ENCODE measurements at regions not wholly inside any gene's neighbourhood (a gene's known extent, or its start where the extent isn't known, plus 50 kb on each side); places are given as distances from the start of the nearest gene placed in this dataset.
"Not testable (repeated sequence)": the region's sequence is repeated elsewhere in the genome, so short reads cannot be mapped to it uniquely, and the experiment has no call there.

DNA sequence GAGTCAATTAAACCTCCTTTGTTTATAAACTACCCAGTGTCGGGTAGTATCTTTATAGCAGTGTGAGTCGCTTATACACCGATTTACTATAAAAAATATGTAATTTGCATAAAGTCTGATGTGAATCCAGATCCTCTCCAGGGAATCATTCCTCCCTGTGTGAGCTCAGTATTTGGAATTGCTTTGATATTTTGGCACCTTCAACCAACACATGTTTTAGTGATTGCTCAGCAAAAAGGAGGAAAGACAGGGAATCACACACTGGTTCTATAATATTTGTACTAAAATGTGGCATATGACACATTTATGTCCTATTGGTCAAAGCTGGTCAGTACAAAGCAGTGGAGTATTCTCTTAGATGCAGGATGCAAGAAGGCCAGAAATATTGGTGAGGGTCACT, 703.9 kb upstream of the ATXN7L3B start:
- Mint-ChIP-seq H3K9me3 (peaks cover 4% of the 10 kb centered on the region), H3K36me3 (ENCODE audit: low read depth) (no peaks in the 10 kb centered on the region), H3K27ac (no peak overlapping the region), H3K4me3 (no peak overlapping the region), H3K27me3 (no peaks in the 10 kb centered on the region), H3K4me1 (no peaks in the 10 kb centered on the region)
- no peak for ATAC-seq (replicated peaks)

DNA sequence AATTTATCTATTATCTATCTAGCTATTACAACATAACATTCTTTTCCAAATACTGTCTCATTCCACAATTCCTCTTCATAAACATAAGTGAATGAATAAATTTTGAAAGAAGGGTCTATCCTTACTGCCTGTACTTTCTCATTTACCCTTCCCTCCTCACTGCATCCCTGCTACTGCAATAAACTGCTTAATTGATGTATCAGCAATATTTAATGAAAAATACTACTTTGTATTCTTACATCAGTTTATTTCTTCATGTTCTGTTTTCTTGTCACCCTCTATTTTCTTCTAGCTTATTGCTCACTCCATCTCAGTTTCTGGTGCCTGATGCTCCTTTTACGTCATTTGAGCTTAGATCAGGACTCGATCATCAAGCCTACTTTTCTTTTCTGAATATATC, 695.7 kb upstream of the ATXN7L3B start:
- Mint-ChIP-seq H3K27me3 (no peaks in the 10 kb centered on the region), H3K4me1 (no peaks in the 10 kb centered on the region), H3K36me3 (ENCODE audit: low read depth) (no peaks in the 10 kb centered on the region), H3K9me3 (no peaks in the 10 kb centered on the region), H3K27ac (no peak overlapping the region), H3K4me3 (no peak overlapping the region)
- ATAC-seq (replicated peaks), result no peak

DNA sequence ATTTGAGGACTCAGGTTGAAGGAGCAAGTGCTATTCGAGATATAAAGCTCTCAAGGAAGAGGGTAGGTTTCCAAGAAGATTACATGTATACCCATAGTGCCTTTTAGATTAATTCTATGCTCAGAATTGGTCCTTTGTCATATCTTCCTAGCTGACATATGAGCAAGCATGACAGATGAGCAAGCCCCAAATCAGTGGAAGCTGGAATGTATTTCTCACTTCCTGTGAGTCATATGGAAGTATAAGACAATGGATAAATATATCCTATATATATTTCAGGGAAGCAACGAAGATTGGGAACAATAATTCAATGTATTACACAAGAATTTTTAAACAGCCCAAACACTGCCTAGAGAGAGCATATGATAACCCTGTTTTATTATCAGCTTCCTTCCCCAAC, 674.1 kb upstream of the ATXN7L3B start:
- ATAC-seq (replicated peaks), result no peak
- Mint-ChIP-seq H3K36me3 (ENCODE audit: low read depth) (no peaks in the 10 kb centered on the region), H3K4me1 (no peaks in the 10 kb centered on the region), H3K4me3 (no peak overlapping the region), H3K9me3 (peaks cover 5% of the 10 kb centered on the region), H3K27ac (no peak overlapping the region), H3K27me3 (no peaks in the 10 kb centered on the region)

DNA sequence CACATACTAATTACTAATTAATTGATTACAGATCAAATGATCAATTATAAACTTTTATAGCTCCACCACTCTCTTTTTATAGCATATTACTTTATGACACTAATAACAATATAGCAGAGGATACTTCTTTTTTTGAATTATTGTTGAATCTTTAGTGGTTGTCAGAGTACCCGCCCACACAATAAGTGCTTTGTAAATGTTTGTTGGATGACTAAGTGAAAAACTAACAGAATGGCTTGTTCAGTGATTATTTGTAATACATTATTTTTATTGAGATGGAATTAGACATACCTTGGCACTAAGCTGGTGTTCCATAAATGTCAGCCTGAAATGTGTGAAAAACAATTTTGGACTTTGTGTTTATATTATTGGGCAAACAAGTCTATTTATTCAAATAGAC, 670.5 kb upstream of the ATXN7L3B start:
- ATAC-seq (replicated peaks), result no peak
- Mint-ChIP-seq H3K36me3 (ENCODE audit: low read depth) (no peaks in the 10 kb centered on the region), H3K27me3 (no peaks in the 10 kb centered on the region), H3K4me3 (no peak overlapping the region), H3K27ac (no peak overlapping the region), H3K4me1 (no peaks in the 10 kb centered on the region), H3K9me3 (peaks cover 5% of the 10 kb centered on the region)

DNA sequence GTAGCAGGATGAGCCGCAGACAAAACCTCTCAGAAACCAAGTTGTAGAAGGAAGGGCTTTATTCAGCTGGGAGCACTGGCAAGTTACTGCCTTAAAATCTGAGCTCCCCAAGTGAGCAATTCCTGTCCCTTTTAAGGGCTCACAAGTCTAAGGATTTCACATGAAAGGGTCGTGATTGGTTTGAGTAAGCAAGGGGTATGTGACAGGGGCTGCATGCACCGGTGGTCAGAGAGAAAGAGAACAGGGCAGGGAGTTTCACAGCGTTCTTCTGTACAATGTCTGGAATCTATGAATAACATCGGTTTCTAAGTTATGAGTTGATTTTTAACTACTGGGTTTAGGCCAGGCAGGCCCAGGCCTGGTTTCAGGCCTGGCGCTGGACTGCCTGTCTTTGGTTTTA, 660.3 kb upstream of the ATXN7L3B start:
- not testable (repeated sequence) for ATAC-seq (replicated peaks); H3K27me3 Mint-ChIP-seq; H3K4me3 Mint-ChIP-seq; H3K27ac Mint-ChIP-seq; H3K9me3 Mint-ChIP-seq; H3K4me1 Mint-ChIP-seq; H3K36me3 Mint-ChIP-seq (ENCODE audit: low read depth)

DNA sequence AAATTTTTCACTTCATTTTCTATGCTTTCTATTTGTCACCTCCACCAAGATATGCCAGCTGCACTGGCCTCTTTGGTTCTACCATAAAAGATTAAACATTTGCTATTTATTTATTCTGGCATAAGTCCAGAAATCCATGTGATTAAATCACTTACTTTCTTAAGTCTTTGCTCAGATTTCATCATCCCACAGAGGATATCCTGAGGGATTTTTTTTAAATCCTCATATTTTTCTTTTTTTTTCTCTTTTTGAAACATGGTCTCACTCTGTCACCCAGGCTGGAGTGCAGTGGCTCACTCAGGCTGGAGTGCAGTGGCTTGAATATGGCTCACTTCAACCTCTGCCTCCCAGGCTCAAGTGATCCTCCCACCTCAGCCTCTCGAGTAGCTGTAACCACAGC, 645.4 kb upstream of the ATXN7L3B start:
- no peak for ATAC-seq (replicated peaks)
- H3K36me3 Mint-ChIP-seq (ENCODE audit: low read depth), result no peaks in the 10 kb centered on the region
- peaks cover 21% of the 10 kb centered on the region for H3K9me3 Mint-ChIP-seq
- no peak overlapping the region for H3K27ac Mint-ChIP-seq
- no peak overlapping the region for H3K4me3 Mint-ChIP-seq
- H3K27me3 Mint-ChIP-seq, result no peaks in the 10 kb centered on the region
- no peaks in the 10 kb centered on the region for H3K4me1 Mint-ChIP-seq

DNA sequence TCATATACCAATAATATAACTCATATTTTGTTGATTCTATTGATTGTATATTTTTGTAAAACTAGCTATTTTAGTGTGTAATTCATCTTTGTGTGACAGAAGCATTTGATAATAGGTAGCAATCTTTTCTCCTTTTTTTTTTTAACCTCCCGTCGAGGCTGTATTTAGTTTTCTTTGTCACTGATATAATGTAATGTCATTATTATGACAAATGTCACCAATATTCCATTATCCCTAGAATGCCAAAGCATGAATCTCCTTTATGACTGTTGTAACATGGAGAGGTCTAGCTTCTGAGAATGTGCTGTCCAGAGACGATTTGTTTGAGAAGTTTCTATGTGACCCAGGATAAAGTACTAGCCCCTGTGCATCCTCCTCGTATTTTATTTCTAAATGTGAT, 639.0 kb upstream of the ATXN7L3B start:
- H3K27me3 Mint-ChIP-seq, result no peaks in the 10 kb centered on the region
- H3K4me1 Mint-ChIP-seq, result no peaks in the 10 kb centered on the region
- ATAC-seq (replicated peaks), result no peak
- H3K4me3 Mint-ChIP-seq, result no peak overlapping the region
- no peak overlapping the region for H3K27ac Mint-ChIP-seq
- H3K9me3 Mint-ChIP-seq, result peaks cover 5% of the 10 kb centered on the region
- no peaks in the 10 kb centered on the region for H3K36me3 Mint-ChIP-seq (ENCODE audit: low read depth)

DNA sequence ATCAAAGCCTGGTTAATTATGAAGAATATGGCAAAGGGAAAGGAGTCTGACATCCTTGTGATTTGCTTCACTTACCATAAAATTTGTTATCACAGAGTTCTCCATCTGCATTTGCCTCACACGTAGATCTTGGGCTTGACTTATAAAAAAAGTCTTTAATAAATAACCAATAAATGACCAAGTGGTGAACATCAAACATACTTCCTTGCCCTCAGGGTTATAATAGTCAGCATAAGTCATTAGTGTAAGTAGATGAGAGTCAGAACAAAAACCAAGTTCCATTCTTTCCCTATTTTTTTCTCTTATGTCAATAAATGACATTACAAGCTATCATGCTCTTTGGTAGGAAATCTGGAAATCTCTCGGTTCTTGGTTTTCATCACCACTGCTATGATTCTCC, 635.4 kb upstream of the ATXN7L3B start:
- no peaks in the 10 kb centered on the region for H3K36me3 Mint-ChIP-seq (ENCODE audit: low read depth)
- H3K9me3 Mint-ChIP-seq, result peaks cover 5% of the 10 kb centered on the region
- no peak overlapping the region for H3K27ac Mint-ChIP-seq
- no peak for ATAC-seq (replicated peaks)
- no peak overlapping the region for H3K4me3 Mint-ChIP-seq
- H3K27me3 Mint-ChIP-seq, result no peaks in the 10 kb centered on the region
- no peaks in the 10 kb centered on the region for H3K4me1 Mint-ChIP-seq

DNA sequence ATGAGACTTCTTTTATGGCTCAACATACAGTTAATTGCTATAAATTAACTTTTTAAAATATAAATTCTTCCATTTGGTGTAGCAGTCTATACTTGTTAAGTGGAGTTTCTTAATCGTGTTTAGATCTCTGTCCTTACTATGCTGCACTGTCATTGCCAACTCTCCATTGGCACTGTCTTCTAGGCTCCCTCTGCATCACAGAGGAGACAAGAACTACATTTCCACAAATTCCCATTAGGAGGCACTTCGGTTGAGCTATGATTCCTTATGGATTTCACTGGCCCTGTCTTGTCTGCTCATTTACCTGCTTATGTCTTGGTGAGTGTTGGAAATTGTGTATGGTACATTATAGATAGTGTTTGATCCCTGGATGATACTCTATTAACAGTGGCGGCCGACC, 630.9 kb upstream of the ATXN7L3B start:
- ATAC-seq (replicated peaks), result no peak
- Mint-ChIP-seq H3K9me3 (peaks cover 11% of the 10 kb centered on the region), H3K36me3 (ENCODE audit: low read depth) (no peaks in the 10 kb centered on the region), H3K27me3 (no peaks in the 10 kb centered on the region), H3K4me1 (no peaks in the 10 kb centered on the region), H3K27ac (no peak overlapping the region), H3K4me3 (no peak overlapping the region)

DNA sequence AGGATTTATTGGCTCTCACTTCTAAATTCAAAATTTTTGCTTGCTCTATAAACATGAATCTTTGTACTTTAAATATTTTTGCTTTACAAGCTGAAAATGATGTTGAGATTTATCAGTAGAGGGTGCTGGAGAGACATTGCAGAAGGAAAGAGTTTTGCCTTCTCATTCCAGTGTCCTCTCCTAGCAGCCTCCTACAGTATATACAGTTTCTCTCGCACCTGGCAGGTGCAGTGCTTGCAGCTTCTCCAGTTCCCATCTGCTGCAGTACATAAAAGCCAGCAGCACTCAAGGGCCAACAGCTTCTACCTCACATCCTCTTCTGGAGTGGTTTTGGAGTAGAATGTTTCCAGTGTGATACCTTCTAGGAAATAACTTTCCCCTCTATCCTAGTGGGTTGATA, 601.8 kb upstream of the ATXN7L3B start:
- no peak overlapping the region for H3K4me3 Mint-ChIP-seq
- no peak overlapping the region for H3K27ac Mint-ChIP-seq
- H3K27me3 Mint-ChIP-seq, result no peaks in the 10 kb centered on the region
- H3K9me3 Mint-ChIP-seq, result no peaks in the 10 kb centered on the region
- ATAC-seq (replicated peaks), result no peak
- H3K4me1 Mint-ChIP-seq, result no peaks in the 10 kb centered on the region
- no peaks in the 10 kb centered on the region for H3K36me3 Mint-ChIP-seq (ENCODE audit: low read depth)

DNA sequence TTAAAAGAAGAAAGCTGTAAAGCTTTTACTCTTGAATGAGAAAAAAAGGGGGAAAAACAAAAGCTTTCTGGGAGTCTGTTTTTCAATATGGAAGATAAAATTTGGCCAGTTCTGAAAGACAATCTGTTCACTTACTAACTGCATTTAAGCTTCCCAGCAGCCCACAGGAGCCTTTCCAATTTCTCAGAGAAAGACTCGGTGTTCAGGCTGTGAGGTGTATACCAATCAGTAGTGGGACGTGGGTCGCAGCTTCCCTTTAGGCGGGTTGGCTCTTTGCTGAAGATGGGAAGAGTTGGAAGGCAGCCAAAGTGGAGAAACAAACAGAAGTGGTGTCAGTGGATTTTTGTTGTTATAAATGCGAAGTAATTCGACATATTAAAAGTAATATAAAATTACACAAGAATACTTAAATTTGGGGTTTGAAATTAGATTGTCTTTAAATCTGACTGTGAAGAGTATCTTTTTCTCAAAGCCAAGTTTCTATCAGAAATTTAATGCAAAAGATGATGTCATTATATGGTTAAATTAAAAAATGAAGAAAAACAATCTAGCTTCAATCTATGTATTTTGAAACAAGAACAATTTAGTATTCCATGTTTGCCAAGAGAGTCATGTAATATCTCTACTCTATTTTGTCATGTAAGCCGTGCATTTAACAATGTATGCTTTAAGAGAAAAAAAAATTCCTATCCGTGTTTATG, 590.2 kb upstream of the ATXN7L3B start:
- no peaks in the 10 kb centered on the region for H3K36me3 Mint-ChIP-seq (ENCODE audit: low read depth)
- ATAC-seq (replicated peaks), result no peak
- no peak overlapping the region for H3K4me3 Mint-ChIP-seq
- H3K9me3 Mint-ChIP-seq, result peaks cover 4% of the 10 kb centered on the region
- H3K4me1 Mint-ChIP-seq, result no peaks in the 10 kb centered on the region
- H3K27ac Mint-ChIP-seq, result no peak overlapping the region
- H3K27me3 Mint-ChIP-seq, result no peaks in the 10 kb centered on the region

DNA sequence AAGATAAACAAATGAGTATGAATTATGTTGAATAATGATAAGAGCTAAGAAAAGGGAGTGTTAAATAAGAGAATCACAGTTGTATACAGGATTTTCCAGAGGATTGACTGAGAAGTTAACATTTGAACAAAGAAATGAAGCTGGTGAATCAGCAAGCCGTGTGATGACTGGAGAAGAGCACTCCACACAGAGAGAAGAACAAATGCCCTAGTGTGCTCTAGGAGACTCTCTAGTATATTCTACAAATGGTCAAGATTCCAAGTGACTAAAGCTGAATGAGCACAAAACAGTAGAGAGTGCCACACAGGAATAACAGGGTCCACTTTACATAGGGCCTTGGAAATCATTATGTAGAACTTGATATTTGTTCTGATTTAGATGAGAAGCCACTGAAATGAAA, 587.1 kb upstream of the ATXN7L3B start:
- Mint-ChIP-seq H3K9me3 (peaks cover 13% of the 10 kb centered on the region), H3K27me3 (no peaks in the 10 kb centered on the region), H3K4me1 (no peaks in the 10 kb centered on the region), H3K36me3 (ENCODE audit: low read depth) (no peaks in the 10 kb centered on the region), H3K4me3 (no peak overlapping the region), H3K27ac (no peak overlapping the region)
- no peak for ATAC-seq (replicated peaks)

DNA sequence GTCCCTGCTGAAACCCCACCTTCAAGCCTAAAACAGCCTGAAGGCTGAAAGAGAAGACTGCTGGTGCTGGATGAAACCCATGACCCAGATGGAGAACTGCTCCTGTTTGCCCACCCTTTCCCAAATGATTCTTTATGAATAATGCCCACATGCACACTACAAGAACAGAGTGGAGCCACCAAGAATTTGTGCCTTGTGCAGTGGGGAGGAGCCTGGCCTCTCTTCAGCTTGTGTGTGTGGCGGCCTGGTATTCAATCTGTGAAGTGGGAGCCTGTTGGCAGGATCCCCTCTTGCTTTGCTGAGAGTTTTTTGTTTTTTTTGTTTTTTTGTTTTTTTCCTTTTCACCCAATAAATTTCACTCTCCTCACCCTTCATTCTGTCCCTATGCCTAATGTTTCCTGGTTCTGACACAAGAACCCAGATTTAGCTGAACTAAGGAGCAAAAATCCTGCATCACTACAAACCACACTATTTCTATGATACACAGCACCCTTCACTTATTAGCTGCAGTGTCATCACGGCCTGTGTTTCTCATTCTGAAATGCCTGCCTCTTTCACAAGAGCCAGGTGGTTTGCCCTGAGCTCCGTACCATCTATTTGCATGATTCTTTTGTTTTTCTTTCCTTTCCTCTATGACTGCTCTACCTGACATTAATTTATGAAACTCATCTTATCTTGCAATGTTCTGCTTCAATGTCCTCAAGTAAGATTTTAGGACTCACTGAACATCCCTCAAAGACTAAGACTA, 585.5 kb upstream of the ATXN7L3B start:
- Mint-ChIP-seq H3K9me3 (peaks cover 13% of the 10 kb centered on the region), H3K27me3 (no peaks in the 10 kb centered on the region), H3K4me1 (no peaks in the 10 kb centered on the region), H3K4me3 (no peak overlapping the region), H3K27ac (no peak overlapping the region), H3K36me3 (ENCODE audit: low read depth) (no peaks in the 10 kb centered on the region)
- no peak for ATAC-seq (replicated peaks)

DNA sequence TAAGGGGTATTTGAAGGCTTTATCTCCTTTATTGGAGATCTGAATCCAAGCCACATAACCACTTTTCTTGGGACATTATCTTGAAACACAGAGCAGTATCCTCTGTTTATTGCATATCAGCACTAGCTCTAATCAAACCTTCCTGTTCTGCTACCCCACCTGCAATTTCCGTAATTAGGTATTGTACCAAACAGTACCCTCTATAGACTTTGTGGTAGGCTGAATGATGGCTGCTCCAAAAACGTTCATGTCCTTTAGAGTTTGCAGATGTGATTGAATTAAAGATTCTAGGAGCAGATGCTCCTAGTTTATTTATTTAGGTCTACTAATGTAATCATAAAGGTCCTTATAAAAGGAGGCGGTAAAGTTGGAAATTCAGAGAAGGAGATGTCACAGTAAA, 573.0 kb upstream of the ATXN7L3B start:
- Mint-ChIP-seq H3K27me3 (no peaks in the 10 kb centered on the region), H3K36me3 (ENCODE audit: low read depth) (no peaks in the 10 kb centered on the region), H3K27ac (no peak overlapping the region), H3K9me3 (peaks cover 5% of the 10 kb centered on the region), H3K4me3 (no peak overlapping the region), H3K4me1 (no peaks in the 10 kb centered on the region)
- no peak for ATAC-seq (replicated peaks)

DNA sequence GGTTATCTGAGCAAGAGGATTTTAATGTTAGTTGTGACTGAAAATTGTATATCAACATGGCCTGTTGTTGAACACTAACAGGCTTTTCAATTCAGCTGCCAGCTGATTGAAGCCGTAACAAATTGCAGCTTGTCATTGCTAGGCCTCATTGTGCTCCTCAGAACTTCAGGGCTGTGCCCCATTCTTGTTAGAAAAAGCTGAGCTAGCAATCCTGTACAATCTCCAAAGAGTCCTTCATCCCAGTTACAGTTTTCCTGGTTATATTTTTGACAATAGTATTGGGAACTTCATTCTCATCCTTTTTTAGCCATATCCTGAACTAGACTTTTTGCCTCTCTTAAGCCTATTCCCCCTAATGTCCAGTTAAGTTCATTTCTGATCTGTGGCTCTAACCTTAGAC, 564.1 kb upstream of the ATXN7L3B start:
- no peaks in the 10 kb centered on the region for H3K4me1 Mint-ChIP-seq
- no peak overlapping the region for H3K27ac Mint-ChIP-seq
- H3K9me3 Mint-ChIP-seq, result peaks cover 15% of the 10 kb centered on the region
- H3K36me3 Mint-ChIP-seq (ENCODE audit: low read depth), result no peaks in the 10 kb centered on the region
- no peak overlapping the region for H3K4me3 Mint-ChIP-seq
- no peaks in the 10 kb centered on the region for H3K27me3 Mint-ChIP-seq
- no peak for ATAC-seq (replicated peaks)
